Astrocyte (in vitro differentiated cells and primary cell): ENCODE measurements at regions not wholly inside any gene's neighbourhood (a gene's known extent, or its start where the extent isn't known, plus 50 kb on each side); places are given as distances from the start of the nearest gene placed in this dataset.

Experiments used
- EZH2 ChIP-seq: IDR thresholded peaks from 2 replicates; pipeline ENCODE4 v1.6.1; 2012; ENCODE audit warnings: mild to moderate bottlenecking, low read length, inconsistent platforms; ENCODE audit not compliant: insufficient read depth
- TF ChIP-seq, protein P1 (sequence below): IDR thresholded peaks from 2 replicates; pipeline ENCODE4 v1.5.1; 2011; ENCODE audit warnings: low read depth, mild to moderate bottlenecking, inconsistent platforms, low read length, moderate library complexity; ENCODE audit not compliant: insufficient read depth

DNA sequence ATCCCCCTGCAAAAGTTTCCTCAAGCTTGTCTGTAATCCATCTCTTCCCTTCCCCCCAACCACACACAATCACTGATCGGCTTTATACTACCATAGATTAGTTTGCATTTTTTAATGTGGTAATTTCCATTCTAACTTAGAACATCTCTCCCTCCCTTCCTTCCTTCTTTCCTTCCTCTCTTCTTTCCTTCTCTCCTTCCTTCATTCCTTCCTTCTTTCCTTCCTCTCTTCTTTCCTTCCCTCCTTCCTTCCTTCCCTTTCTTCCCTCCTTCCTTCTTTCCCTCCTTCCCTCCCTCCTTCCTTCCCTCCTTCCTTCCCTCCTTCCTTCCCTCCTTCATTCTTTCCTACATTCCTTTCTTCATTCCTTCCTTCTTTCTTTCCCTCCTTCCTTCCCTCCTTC, 166.2 kb upstream of the MSX2 start:
- TF ChIP-seq, protein P1, sequence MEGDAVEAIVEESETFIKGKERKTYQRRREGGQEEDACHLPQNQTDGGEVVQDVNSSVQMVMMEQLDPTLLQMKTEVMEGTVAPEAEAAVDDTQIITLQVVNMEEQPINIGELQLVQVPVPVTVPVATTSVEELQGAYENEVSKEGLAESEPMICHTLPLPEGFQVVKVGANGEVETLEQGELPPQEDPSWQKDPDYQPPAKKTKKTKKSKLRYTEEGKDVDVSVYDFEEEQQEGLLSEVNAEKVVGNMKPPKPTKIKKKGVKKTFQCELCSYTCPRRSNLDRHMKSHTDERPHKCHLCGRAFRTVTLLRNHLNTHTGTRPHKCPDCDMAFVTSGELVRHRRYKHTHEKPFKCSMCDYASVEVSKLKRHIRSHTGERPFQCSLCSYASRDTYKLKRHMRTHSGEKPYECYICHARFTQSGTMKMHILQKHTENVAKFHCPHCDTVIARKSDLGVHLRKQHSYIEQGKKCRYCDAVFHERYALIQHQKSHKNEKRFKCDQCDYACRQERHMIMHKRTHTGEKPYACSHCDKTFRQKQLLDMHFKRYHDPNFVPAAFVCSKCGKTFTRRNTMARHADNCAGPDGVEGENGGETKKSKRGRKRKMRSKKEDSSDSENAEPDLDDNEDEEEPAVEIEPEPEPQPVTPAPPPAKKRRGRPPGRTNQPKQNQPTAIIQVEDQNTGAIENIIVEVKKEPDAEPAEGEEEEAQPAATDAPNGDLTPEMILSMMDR = no peak
- no peak for TF ChIP-seq EZH2
